GM21717 (cell line): ENCODE measurements at regions not wholly inside any gene's neighbourhood (a gene's known extent, or its start where the extent isn't known, plus 50 kb on each side); places are given as distances from the start of the nearest gene placed in this dataset.
"Not testable (repeated sequence)": the region's sequence is repeated elsewhere in the genome, so short reads cannot be mapped to it uniquely, and the experiment has no call there.

ENCODE experiments used
- ATAC-seq: cut with Tn5 transposase; IDR thresholded peaks from one replicate; pipeline ENCODE4 v1.9.1; 2021; ENCODE audit warnings: mild to moderate bottlenecking, moderate library complexity; ENCODE audit not compliant: unreplicated experiment

DNA sequence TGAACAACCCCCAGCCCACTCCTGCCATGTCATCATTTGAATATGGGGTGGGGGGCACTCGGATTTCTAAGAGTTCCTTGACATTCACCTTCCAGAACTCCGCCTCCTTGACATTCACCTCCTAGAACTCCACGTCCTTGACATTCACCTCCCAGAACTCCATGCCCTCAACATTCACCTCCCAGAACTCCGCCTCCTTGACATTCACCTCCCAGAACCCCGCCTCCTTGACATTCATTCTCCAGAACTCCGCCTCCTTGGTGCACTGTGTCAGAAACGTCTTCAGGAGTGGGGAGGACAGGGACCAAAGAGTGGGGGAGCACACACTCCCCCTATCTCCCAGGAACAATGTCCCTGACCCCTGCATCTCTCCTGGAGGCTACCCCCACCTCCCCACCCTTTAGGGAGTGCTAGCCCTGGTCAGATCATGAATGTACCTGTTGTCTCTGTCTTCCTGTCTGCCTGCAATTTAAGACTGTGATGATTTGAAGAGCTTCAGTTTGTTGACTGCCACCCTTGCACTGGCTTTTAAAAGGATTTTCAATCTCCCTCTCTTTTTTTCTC lies 110.1 kb downstream of the NPTX2 start:
- ATAC-seq, result no peak

DNA sequence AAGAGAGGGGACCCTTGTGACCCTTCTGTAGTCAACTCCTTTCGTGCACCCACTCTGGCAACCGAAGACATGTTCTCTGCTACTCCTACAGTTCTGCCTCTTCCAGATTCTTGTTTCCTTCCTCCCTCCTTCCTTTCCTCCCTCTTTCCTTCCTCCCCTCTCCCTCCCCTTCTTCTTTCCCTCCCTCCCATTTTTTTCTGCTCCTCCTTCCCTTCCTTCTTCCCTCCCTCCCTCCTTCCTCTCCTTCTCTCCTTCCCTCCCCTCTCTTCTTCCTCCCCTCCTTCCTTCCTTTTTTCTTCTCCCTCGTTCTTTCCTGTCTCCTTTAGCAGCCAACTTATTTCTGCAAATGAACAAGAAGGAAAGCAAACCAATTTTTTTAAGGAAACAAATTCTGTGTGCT lies 111.5 kb downstream of the NPTX2 start:
- ATAC-seq, result no peak

- ATAC-seq, result no peak
Observed at GRCh38 chr7:98729121-98729520, 112.0 kb downstream of the NPTX2 start.

DNA sequence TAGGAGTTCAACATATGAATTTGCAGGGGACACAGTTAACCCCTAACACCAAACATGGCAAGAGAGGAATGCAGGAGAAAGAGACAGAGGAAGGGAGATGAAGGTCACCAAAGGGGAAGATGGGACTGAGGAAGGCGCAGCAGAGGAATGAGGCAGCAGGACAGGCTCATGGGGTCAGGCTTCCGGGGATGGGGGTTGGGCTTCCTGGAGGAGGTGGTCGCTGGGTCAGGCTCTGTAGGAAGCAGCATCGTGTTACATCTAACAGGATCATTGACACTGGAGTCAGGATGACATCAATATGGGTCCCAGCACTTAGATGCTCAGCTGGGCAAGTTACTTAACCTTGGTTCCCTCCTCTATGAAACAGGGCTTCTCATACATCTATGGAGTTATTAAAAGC lies 113.2 kb downstream of the NPTX2 start:
- ATAC-seq, result no peak

DNA sequence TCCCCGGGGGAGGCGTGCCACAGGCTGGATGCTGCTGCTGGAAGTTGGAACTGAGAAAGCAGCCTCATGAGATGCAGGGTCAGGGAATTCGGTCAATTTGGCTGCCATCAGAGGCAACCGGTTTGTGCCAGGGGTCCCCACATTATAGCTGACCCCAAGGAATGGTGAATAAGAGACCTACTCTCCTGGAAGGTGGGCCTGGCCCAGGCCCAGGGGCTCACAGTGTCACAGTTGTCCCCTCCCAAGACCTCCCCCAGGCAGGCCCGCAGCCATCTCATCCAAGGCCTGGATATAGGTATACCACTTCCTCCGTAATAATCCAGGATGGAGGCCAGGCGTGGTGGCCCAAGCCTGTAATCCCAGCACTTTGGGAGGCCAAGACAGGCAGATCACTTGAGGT lies 114.6 kb downstream of the NPTX2 start:
- no peak for ATAC-seq

DNA sequence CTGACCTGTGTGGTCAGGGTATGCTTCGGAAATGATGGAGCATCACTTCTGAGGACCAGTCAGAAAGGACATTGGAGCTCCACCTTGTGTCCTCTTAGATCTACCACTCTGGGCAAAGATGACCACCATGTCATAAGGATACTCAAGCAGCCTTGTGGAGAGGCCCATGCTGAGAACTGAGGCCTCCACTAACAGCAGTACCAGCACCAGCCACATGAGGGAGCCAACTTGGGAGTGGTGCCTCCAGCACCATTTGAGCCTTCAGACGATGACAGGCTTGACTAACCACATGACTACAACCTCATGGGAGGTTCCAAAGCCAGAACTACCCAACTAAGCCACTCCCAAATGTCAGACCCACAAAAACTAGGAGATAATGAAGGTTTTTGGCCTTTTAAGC lies 116.0 kb downstream of the NPTX2 start:
- no peak for ATAC-seq

GRCh38 chr7:98735801-98736200 lies 118.7 kb downstream of the NPTX2 start:
- no peak for ATAC-seq

- not testable (repeated sequence) for ATAC-seq
Observed at GRCh38 chr7:98736461-98736860, 119.4 kb downstream of the NPTX2 start.

- no peak for ATAC-seq
Observed at GRCh38 chr7:98737176-98737575, 120.1 kb downstream of the NPTX2 start.

DNA sequence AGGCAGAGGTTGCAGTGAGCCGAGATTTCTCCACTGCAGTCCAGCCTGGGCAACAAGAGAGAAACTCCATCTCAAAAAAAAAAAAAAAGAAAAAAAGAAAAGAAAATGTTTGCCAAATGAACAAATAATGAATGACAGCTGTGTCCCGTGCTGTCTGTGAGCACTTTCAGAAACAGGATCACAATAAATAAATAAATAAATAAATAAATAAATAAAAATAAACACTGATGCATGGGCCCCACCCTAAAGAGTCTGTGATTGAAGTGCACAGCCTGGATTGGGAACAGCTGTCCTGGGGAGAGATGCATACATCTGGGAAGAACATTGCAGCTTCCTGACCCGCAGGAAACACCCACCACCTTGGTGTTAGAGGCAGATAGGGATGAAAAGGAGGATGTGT lies 123.6 kb downstream of the NPTX2 start:
- ATAC-seq, result no peak

DNA sequence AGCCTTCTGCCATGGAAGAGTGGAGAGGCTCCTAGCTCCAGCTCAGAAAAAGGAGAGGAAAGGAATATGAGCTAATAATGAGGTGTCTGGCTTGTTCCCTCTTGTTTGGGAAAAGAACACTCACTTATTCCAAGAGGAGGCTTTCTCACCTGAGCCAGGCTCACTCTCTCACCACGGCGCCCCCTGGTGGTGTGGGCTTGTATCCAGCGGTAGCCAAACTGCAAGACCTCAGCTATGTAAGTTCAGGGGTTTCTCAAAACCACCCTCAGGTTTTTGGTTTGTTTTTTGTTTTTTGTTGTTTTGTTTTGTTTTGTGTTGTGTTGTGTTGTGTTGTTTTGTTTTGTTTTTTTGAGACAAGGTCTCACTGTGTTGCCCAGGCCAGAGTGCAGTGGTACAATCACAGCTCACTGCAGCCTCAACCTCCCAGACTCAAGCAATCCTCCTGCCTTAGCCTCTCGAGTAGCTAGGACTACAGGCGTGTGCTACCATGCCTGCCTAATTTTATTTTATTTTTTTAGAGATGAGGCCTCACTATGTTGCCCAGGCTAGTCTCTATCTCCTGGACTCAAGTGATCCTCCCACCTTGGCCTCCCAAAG lies 124.0 kb downstream of the TMEM130 start:
- ATAC-seq, result no peak

DNA sequence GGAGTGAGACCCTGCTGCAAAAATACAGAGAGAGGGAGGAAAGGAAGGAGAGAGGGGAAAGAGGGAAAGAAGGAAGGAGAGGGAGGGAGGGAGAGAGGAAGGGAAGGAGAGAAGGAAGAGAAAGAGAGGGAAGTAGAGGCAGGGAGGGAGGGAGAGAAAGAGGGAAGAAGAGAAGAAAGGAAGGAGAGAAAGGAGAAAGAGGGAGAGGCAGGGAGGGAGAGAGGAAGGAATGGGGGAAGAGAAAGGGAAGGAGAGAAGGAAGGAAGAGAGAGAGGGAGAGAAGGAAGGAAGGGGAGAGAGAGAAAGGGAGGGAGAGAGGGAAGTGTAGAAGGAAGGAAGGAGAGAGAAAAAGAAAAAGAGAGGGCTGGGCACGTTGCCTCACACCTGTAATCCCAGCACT lies 121.7 kb downstream of the TMEM130 start:
- ATAC-seq, result no peak

DNA sequence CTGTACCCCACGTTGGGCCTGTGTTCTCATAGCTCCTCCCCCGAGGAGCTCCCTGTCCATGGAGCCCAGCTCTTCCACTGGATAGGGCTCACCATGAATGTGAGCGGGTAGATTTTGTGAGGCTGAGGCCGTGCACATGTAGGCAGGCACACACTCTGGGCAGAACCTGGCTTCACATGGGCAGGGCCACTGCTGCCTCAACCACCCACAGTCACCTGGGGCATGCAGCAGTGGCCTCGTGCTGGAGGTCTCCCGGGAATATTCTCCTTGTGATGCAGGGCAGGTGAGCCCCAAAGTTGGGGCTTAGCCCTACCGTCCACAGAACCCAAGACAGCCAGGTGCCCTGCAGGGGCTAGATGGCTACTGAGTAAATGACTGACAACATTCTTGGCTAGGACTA lies 116.6 kb downstream of the TMEM130 start:
- ATAC-seq, result no peak

DNA sequence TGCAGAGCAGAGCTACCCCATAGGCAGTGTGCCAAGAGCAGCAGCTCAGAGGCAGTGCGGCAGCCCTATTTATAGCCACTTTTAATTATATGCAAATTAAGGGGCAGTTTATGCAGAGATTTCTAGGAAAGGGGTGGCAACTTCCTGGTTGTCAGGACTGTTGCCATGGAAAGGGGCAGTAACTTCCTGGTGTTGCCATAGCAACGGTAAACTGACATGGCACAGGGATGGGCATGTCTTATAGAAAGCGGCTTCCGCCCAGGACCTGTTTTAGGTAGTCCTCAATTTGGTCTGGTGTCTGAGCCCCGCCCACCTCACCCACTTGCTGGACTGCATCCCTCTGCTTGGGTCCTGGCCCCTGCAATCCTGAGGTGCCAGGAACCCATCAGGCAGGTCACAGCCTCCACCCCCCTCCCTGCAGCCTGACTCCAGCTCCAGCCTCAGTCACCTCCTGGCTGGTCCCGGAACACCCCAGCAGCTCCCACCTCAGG lies 115.8 kb downstream of the TMEM130 start:
- ATAC-seq, result no peak

DNA sequence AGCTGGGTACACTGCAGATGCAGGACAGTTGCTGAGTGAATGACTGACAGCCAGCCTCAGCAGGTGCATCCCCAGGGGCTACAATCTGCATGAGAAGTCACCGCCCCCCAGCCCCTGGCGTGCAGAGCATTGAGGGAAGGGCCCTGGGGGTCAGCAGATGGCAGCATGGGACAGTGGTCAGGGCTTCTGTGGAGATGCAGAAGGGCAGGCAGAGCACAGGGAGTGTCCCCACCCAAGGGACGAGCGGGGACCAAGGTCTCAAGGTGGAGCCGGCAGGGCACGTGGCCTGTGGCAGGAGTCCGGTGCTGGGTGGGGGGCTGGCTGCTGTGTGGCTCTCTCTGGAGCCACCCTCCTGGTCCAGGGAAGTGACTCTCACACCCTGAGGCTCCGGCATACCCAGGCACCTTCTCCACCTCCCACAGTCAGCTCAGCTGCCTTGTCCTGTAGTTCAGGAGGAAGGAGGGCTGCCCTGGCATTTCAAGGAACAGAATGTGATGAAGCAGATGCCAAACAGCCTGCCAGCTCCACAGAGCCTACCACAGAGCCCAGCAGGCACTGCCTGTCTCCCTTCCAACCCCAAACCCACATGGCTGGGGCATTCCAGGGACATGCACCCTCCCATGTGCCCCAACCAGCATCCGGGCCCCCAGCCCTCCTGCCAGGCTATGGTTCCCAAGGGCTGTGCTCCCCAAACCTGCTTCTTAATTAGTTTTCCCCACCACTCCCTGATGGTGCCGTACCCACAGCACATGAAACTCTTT lies 114.5 kb downstream of the TMEM130 start:
- no peak for ATAC-seq

DNA sequence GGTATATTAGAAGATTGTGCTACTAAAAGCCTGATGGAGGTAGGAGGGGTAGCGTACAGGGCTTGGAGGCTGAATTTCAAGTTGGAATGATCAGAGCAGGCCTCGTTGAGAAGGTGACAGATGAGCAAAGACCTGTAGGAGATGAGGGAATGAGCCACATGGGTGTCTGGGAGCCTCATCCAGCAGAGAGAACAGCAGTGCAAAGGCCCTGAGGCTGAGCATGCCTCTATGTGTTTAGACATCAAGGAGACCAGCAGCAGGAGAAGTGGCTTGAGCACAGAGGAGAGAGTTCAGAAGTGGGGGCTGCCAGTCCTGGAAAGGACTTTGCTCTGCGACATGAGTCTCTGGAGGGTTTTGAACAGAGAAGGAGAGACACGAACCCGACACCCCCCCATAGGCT lies 111.7 kb downstream of the TMEM130 start:
- no peak for ATAC-seq

- no peak for ATAC-seq
Observed at GRCh38 chr7:98760201-98760651, 109.6 kb downstream of the TMEM130 start.

DNA sequence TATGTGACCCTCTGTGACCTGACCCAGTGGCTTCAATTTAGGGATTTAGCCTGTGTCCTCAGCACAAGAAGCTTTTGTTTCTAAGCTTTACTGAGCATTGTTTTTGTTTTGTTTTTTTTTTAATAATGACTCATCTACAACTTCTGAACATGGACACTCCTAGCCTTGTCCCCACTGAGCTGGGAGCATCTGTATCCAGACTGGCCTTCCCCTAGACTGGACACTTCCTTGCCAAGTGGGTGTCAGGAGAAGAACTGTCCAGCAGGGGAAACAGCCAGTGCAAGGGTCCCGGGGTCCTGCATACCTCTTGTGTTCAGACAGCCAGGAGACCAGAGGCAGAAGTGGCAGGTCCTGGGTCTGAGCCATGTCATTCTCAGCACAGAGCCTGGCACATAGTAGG lies 108.6 kb downstream of the TMEM130 start:
- no peak for ATAC-seq

- ATAC-seq, result no peak
Observed at GRCh38 chr7:98762620-98763019, 107.2 kb downstream of the TMEM130 start.

GRCh38 chr7:98763441-98763840 lies 106.4 kb downstream of the TMEM130 start:
- no peak for ATAC-seq

- no peak for ATAC-seq
Observed at GRCh38 chr7:98764946-98765345, 104.9 kb downstream of the TMEM130 start.

DNA sequence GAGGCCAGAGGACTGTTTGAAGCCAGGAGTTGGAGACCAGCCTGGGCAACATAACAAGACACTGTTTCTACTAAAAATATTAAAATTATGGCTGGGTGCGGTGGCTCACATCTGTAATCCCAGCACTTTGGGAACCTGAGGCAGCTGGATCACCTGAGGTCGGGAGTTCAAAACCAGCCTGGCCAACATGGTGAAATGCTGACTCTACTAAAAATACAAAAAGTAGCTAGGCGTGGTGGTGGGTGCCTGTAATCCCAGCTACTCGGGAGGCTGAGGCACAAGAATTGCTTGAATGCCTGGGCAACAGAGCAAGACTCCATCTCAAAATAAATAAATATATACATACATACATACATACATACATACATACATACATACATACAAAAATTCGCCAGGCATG lies 99.7 kb downstream of the TMEM130 start:
- not testable (repeated sequence) for ATAC-seq
